Psoas muscle (tissue), 7 donors: ENCODE measurements at regions not wholly inside any gene's neighbourhood (a gene's known extent, or its start where the extent isn't known, plus 50 kb on each side); places are given as distances from the start of the nearest gene placed in this dataset.

Source experiments
- ATAC-seq, 4 donors: fragments of 200-7000 bp; cut with Tn5 transposase; one replicate each; pipeline ENCODE4 v1.9.1; 2020; ENCODE audit warnings: moderate library complexity in 3 of 4, mild to moderate bottlenecking in 2 of 4
- DNase-seq, 2 donors: peaks; one replicate each; pipeline ENCODE4 v3.0.0-alpha.2; 2020
- H3K27ac ChIP-seq: fragments of 200-600 bp; one replicate; pipeline ENCODE4 v1.8.0; 2022
- H3K27me3 ChIP-seq, 3 donors: fragments of 200-600 bp in 1 of 3; one replicate each; pipeline versions ENCODE4 v1.6.1 to v1.8.0; 2013 to 2022; ENCODE audit warnings: low read length in 2 of 3, mild to moderate bottlenecking in 2 of 3, moderate library complexity in 1 of 3; ENCODE audit not compliant: insufficient read depth in 3 of 3
- H3K36me3 ChIP-seq, 2 donors: fragments of 200-600 bp in 1 of 2; one replicate each; pipeline versions ENCODE4 v1.6.1 to v1.8.0; 2013 to 2022; ENCODE audit warnings: low read depth in 1 of 2, mild to moderate bottlenecking in 1 of 2, moderate library complexity in 1 of 2; ENCODE audit not compliant: insufficient read depth in 1 of 2
- H3K4me1 ChIP-seq: fragments of 200-600 bp; one replicate; pipeline ENCODE4 v1.8.0; 2022
- H3K4me3 ChIP-seq: fragments of 200-600 bp; one replicate; pipeline ENCODE4 v1.8.0; 2022; ENCODE audit warnings: mild to moderate bottlenecking
- H3K9me3 ChIP-seq: fragments of 200-600 bp; one replicate; pipeline ENCODE4 v1.8.0; 2022
- WGBS, 3 donors: extraction: QIAGEN DNeasy Blood & Tissue Kit; methylation state at CpG; one replicate each; pipeline versions ENCODE4 v1.1.6 to v1.1.7; 2013; 5-methylcytosine and 5-hydroxymethylcytosine counted together
- intact Hi-C, 2 donors: fragments of 100-400 bp; cut with DNase I; formaldehyde crosslinking; loops; one replicate each; pipeline versions ENCODE4 v1.11.0 to v1.14.2; 2022
- TF ChIP-seq, protein P1 (sequence below): fragments of 200-600 bp; IDR thresholded peaks from one replicate; pipeline ENCODE4 v1.8.0; 2022; ENCODE audit warnings: antibody characterized with exemption
- donor health status: healthy with polysubstance abuse.
- donor health status: DM: no; HTN: no; CAD: no; lungs with moderate emphysema.
- donor health status: Bipolar disorder and iron deficiency.
- donor health status: healthy.
- donor health status: DM: yes; HTN: yes; CAD: no.
- donor health status: DM: no; HTN: no; CAD: no.
- donor health status: DM: yes; HTN: yes; CAD: no.

DNA sequence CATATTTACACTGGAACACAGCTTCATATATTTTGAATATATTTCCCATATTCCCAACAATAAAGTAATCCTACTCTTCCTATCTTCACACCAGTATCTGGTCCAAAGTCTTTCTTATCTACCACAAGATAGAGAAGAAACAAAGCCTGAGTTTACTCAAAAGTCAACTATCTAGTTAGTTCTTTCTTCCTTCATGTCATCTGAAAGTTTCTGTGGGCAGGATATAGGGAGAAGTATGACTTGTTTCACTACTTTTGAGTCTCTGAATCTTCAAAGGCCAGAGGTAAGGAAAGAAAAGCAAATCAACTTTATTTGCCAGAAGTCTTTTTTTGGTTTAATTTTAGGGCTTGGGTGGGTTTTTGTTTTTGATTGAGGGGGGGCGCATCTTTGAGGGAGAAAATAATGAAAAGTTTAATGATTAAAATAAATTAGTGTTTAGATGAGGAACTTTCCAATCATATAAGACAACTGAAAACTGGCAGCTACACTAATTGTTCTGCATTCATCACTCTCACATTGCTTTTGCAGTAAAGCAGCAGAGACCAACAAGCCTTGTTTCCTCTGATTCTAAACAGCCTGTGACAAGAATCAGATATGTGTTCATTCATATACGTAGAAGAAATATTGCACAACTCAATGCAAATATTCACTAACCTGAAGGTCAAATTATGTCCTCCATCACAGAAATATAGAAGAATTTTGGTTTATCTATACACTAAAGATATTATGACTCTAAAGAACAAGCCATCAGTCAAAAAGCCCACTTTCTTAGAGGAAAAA is 421.4 kb downstream of the SHQ1 start:
- Histone ChIP-seq H3K4me1 (peaks cover 27% of the 10 kb centered on the region), H3K9me3 (peaks cover 8% of the 10 kb centered on the region), H3K27ac (no peak overlapping the region), H3K27me3 (no peaks in the 10 kb centered on the region), H3K4me3 (no peak overlapping the region), H3K36me3 (no peaks in the 10 kb centered on the region)
- TF ChIP-seq, protein P1, sequence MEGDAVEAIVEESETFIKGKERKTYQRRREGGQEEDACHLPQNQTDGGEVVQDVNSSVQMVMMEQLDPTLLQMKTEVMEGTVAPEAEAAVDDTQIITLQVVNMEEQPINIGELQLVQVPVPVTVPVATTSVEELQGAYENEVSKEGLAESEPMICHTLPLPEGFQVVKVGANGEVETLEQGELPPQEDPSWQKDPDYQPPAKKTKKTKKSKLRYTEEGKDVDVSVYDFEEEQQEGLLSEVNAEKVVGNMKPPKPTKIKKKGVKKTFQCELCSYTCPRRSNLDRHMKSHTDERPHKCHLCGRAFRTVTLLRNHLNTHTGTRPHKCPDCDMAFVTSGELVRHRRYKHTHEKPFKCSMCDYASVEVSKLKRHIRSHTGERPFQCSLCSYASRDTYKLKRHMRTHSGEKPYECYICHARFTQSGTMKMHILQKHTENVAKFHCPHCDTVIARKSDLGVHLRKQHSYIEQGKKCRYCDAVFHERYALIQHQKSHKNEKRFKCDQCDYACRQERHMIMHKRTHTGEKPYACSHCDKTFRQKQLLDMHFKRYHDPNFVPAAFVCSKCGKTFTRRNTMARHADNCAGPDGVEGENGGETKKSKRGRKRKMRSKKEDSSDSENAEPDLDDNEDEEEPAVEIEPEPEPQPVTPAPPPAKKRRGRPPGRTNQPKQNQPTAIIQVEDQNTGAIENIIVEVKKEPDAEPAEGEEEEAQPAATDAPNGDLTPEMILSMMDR = no peak
- intact Hi-C loops = no loop called here
- DNase-seq (no peak), ATAC-seq (no peak)
- WGBS, 3 donors = 91 to 95% (median 93%) methylated on average over 2 of the region's 2 CpGs

DNA sequence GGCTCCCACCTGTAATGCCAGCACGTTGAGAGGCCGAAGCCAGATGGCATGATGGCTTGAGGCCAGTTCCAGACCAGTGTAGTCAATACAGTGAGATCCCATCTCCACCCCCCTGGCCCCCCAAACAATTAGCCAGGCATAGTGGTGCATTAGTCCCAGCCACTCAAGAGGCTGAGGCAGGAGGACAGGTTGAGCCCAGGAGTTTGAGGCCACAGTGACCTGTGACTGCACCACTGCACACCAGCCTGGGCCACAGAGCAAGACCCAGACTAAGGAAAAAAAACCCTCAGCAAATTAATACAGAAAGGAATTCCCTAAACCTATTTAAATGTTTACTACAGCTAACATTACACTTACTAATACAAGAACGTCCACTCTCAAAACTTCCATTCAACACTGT is 424.6 kb downstream of the SHQ1 start:
- Histone ChIP-seq H3K4me1 (peaks cover 18% of the 10 kb centered on the region), H3K27me3 (no peaks in the 10 kb centered on the region), H3K27ac (no peak overlapping the region), H3K4me3 (no peak overlapping the region), H3K9me3 (peaks cover 12% of the 10 kb centered on the region), H3K36me3 (no peaks in the 10 kb centered on the region)
- intact Hi-C loops = no loop called here
- ATAC-seq (no peak), DNase-seq (no peak)
- TF ChIP-seq, protein P1 = no peak
- 56 to 86% (median 79%) methylated on average over 3 of the region's 3 CpGs for WGBS, 3 donors

DNA sequence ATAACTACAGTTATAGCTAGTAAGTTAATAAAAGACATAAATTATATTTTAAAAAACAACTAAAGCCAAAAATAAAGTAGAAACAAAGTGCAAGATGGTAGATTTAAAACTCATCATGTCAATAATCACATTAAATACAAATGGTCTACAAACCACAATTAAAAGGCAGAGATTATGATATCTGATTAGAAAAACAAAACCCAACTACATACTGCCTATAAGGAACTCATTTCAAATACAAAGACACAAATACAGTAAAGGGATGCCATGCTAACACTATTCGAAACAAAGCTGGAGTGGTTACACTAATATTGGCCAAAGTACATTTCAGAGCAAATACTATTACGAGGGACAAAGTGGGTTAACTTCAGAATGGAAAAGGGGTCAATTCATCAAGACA is 426.5 kb downstream of the SHQ1 start:
- peaks cover 35% of the 10 kb centered on the region for H3K4me1 ChIP-seq
- no peak overlapping the region for H3K4me3 ChIP-seq
- no peaks in the 10 kb centered on the region for H3K27me3 ChIP-seq
- no peak overlapping the region for H3K27ac ChIP-seq
- TF ChIP-seq, protein P1 = no peak
- no peaks in the 10 kb centered on the region for H3K36me3 ChIP-seq
- intact Hi-C loops = no loop called here
- DNase-seq = no peak
- ATAC-seq = no peak
- peaks cover 12% of the 10 kb centered on the region for H3K9me3 ChIP-seq
- WGBS, 3 donors = 97 to 100% (median 97%) methylated on average over 2 of the region's 2 CpGs

DNA sequence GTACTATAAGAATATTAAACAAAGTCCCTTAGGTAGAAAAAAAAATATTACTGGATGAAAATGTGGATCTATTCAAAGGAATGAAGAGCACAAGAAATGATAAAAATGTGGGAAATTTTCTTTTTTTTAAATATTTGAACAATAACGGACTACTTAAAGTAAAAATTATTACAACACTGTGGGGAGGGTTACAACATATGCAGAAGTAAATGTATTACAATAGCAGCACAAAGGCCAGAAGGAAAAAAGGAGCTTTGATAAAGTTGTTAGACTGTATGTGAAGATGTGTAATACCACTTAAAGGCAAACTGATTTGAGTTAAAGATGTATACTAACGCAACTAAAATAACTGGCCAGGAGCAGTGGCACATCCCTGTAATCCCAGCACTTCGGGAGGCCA is 427.1 kb downstream of the SHQ1 start:
- 94 to 99% (median 97%) methylated on average over 3 of the region's 3 CpGs for WGBS, 3 donors
- TF ChIP-seq, protein P1 = no peak
- Histone ChIP-seq H3K9me3 (peaks cover 12% of the 10 kb centered on the region), H3K4me1 (peaks cover 36% of the 10 kb centered on the region), H3K4me3 (no peak overlapping the region), H3K27ac (no peak overlapping the region), H3K27me3 (no peaks in the 10 kb centered on the region), H3K36me3 (no peaks in the 10 kb centered on the region)
- ATAC-seq = no peak
- DNase-seq = no peak
- intact Hi-C loops = no loop called here

DNA sequence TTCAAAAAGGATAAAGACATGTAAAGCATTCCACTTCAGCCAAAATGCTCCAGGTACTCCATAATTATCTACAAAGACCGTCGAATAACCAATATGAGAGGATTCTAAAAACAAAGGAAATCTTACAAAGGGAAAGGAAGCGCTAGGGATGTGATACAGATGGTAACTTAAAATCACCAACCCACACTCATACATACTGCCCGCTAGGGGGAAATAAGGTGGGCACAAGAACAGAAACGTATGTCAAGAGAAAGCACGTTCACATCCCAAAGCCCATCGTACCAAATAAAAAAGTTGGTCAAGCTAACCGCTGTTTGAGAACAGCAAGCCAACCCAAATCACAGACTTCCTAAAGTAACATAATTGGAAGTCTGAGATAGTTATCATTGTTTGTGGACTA is 429.4 kb downstream of the SHQ1 start:
- WGBS, 3 donors = 83 to 87% (median 83%) methylated on average over 8 of the region's 8 CpGs
- Histone ChIP-seq H3K9me3 (peaks cover 12% of the 10 kb centered on the region), H3K4me1 (peaks cover 21% of the 10 kb centered on the region), H3K4me3 (no peak overlapping the region), H3K36me3 (no peaks in the 10 kb centered on the region), H3K27ac (no peak overlapping the region), H3K27me3 (no peaks in the 10 kb centered on the region)
- intact Hi-C loops = no loop called here
- ATAC-seq (no peak), DNase-seq (no peak)
- TF ChIP-seq, protein P1 = no peak
